ENCODE measurements at regions not wholly inside any gene's neighbourhood (a gene's known extent, or its start where the extent isn't known, plus 50 kb on each side); places are given as distances from the start of the nearest gene placed in this dataset.
"Not testable (repeated sequence)": the region's sequence is repeated elsewhere in the genome, so short reads cannot be mapped to it uniquely, and the experiment has no call there.

DNA sequence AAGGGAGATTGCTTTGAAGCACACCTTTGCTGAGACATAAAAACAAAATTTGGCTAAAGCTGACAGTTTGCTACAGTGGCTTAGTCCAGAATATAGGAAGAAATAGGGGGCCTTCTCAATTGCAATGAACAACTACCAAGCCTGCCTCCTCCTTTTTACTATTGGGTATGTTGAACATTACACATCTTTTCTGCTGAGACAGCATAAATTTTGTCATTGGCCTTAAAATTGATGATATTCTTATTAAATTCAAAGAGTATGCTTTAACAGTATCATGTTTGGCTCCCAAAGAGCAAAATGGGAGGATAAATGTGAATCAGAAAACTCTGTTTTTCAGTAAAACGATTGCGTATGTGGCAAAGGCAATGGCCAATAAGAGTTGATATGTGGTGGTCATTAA is 721.9 kb upstream of the IGFBP7 start:
- no peak for DNase-seq

DNA sequence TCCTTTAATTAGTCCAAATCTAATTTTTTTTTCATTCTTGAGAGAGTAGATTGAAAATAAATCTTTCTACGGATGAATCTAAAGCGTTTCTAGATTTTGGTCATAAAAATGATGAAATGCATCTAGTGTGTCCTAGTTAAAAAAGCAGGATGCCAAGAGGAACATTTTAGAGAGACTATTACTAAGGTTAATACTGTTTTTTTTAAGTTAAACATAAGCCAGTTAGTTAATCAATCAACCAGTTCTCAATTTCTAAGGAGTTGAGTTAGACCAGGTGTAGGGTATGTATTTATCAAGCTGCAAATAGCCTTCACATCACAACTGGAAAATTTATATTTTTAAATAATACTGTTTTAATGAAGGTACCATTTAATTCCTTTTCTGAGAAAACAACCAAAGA is 679.5 kb upstream of the IGFBP7 start:
- no peak for DNase-seq

DNA sequence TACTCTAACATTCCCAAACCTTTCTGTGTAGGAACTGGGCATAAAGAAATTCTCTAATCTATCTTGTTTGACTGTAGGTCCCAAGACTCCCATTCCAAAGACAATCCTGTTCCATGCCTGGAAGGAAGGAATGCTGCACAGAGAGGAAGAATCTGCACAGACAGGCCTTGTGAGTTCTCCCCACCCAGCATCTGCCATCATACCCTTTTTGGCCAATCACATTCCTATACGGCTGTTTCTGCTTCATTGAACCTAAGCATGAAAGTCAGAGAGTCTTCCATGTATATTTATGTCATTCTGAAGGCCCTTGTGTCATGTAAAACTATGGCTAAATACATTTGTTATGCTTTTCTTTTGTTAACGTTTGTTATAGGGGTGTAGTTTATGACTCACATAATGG is 667.7 kb upstream of the IGFBP7 start:
- DNase-seq = no peak

DNA sequence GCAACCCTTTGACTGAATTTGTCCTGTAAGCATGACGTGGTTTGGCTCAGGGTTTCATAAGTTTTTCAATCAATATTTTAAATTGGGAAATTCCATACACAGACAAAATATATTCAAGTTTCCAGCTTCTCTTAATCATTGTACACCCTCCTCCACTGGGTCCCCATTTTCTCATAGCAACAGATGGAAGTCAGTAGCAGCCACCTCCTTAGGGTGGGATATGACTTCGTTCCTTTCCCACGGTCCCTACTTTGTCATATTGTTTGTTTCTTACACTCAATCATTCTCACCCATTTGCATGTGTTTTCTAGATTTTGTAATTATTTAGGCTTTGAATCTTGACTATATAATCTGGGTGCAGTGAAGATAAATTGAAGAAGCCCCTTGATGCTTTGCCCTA is 664.5 kb upstream of the IGFBP7 start:
- DNase-seq = no peak

- no peak for DNase-seq
Observed at GRCh38 chr4:57774171-57774570, 664.0 kb upstream of the IGFBP7 start.

DNA sequence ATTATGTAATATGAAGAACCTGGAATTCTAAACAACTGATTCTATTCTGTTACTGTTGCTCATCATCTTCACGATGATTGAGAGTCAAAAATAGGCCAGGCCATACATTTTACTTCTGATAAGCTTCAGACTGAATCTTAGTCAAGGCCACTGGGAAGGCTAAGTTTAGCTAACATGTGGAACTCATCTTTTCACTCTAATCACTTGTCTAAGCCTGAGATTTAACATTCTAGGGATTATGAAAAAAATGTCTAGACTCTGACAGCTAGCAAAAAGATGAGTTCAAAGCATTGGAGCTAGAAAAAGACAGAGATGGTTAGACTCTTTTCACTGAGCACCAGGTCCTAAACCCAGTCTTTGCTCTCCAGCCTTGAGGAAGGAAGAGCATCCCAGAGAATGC is 656.2 kb upstream of the IGFBP7 start:
- DNase-seq = no peak

DNA sequence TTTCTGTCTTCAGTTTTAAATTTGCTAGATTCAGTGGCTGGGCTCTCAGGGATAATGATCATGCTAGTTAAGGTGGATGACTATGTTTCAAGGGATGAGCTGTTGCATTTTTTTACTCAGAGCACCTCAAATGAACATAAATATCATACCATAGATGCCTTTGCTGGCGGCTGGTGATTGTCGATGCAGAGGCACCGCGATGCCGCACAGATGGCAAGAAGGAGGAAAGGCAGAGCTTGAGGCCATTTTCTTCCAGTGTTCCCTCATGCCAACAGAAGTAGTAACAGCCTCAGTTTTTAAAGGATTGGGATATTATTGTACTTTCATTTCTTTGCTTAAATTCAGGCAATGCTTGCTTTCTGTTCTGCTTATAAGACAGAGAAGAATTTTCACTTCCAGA is 654.7 kb upstream of the IGFBP7 start:
- no peak for DNase-seq

DNA sequence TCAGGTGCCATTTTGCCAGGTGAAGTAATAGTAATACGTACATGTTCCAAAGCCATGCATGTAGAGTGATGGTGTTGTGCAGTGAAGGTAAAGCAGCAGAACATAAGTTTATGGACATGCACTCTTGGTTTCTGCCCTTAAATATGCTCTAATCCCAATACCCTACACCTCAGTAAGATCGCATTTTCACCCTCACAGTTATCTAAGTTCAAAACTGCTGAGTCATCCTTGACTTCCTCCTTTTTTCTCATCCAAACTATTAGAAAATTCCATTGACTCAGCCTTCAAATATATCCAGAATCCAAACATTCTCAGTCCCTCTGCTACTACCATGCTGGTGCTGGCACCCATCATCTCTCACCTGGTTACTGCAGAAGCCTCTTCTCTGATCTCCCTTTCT is 652.9 kb upstream of the IGFBP7 start:
- DNase-seq = no peak

DNA sequence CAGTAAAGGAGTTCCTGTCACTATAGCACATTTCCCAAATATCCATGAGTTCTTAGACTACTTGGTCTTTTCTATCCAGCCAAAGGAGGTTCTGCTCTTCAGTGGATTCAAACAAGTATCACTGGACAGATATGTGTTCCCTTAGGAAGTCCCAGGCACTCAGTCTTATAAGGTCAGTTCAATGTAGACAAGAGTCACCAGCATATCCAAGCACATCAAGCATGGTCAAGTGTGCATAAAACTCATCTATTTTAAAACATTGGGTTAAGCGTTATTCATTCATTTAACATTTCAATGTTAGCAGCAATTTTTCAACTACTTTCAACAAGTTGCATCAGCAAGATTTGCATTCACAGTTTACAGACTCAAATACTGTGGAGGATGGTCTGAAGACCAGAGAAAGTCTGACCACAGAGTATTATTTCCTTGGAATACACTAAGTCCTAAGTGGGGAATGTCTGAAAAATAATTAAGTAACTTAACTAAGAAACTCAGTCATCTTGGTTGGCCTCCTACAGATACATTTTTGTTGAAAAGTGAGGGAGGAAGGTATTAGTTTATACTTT is 630.5 kb upstream of the IGFBP7 start:
- DNase-seq = no peak

GRCh38 chr4:57736781-57737180 is 626.6 kb upstream of the IGFBP7 start:
- no peak for DNase-seq

DNA sequence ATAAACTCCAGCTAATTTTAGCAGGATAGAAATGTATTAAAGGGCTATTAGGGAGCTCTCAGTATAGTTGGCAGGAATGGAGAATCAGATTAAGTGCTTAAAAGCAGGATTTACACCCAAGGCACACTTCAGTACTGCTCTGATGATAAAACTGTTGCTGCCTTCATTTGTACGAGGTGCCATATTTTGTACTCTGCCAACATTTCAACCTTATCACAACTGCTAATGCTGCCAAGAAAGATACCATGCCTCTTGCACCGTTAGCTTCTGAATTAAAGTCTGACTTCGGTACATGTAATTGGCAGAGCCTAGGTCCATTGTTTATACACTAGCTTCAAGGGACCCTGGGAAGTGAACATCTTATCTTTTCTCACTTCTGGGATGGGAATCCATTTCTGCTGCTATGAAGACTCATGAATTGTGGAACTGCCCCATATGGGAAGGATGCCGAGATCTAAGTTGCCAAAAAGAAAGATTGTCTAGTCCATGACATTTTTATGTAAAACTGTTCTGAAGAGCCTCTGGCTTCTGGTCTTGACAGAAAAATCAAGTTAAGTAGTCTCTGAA is 624.0 kb upstream of the IGFBP7 start:
- DNase-seq = no peak

GRCh38 chr4:57729775-57730570 is 619.8 kb upstream of the IGFBP7 start:
- not testable (repeated sequence) for DNase-seq

DNA sequence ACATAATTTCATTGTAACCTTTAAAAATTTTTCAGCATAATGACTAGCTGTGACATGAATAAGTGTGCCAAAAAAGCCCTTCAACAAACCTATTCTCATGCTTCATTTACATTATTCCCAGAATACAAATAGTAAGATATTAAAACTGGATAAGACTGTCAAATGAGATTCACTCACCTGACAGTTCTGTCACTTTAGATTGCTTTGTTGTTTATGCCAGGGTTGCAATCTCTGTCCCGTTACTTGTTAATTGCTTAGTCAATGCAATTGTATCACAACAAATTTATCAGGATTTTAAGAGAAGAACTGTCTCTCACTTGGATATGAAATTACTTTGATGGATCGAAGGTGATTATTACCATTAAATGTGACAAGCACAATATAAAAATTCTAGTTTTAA is 616.0 kb upstream of the IGFBP7 start:
- no peak for DNase-seq

GRCh38 chr4:57719456-57719855 is 609.3 kb upstream of the IGFBP7 start:
- no peak for DNase-seq

DNA sequence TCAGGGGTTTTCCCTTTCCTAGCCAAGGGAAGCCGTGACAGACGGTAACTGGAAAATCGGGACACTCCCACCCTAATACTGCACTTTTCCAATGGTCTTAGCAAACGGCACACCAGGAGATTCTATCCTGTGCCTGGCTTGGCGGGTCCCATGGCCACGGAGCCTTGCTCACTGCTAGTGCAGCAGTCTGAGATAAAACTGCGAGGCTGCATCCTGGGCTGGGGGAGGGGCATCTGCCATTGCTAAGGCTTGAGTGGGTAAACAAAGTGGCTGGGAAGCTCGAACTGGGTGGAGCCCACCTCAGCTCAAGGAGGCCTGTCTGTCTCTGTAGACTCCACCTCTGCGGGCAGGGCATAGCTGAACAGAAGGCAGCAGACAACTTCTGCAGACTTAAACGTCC is 604.1 kb upstream of the IGFBP7 start:
- DNase-seq = not testable (repeated sequence)

- no peak for DNase-seq
Observed at GRCh38 chr4:57710053-57710452, 599.9 kb upstream of the IGFBP7 start.

- DNase-seq = peak; percentile 82
Observed at GRCh38 chr4:57691370-57691769, 581.2 kb upstream of the IGFBP7 start.

- no peak for DNase-seq
Observed at GRCh38 chr4:57689693-57690205, 579.6 kb upstream of the IGFBP7 start.

GRCh38 chr4:57682275-57682674 is 572.1 kb upstream of the IGFBP7 start:
- no peak for DNase-seq

- DNase-seq = no peak
Observed at GRCh38 chr4:57679969-57680368, 569.8 kb upstream of the IGFBP7 start.

- DNase-seq = no peak
Observed at GRCh38 chr4:57676394-57676793, 566.2 kb upstream of the IGFBP7 start.

GRCh38 chr4:57672846-57673433 is 562.8 kb upstream of the IGFBP7 start:
- DNase-seq = no peak

DNA sequence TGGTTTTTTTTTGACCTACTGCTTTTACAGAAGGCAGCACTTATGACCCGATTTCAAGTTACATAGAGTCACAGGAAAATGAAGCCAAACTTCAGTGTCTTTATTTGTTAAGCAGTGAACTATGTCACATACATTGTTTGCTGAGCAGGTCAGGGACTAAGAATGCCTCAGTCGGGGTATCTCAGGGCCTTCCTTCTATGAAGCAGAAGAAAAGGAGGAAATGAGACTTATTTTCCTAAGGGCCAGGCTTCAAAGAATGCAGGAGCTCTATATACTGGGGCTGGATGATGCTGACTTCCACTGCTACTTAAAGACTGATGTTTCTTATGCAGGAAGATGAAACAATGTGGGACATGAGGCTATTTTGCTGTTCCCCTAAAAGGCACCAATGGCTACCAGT is 558.4 kb upstream of the IGFBP7 start:
- no peak for DNase-seq

GRCh38 chr4:57665806-57666205 is 555.6 kb upstream of the IGFBP7 start:
- DNase-seq = no peak
